HepG2 (cell line): ENCODE measurements at regions not wholly inside any gene's neighbourhood (a gene's known extent, or its start where the extent isn't known, plus 50 kb on each side); places are given as distances from the start of the nearest gene placed in this dataset.
"Not testable (repeated sequence)": the region's sequence is repeated elsewhere in the genome, so short reads cannot be mapped to it uniquely, and the experiment has no call there.

Experiments used
- ATAC-seq: fragments of 200-7000 bp; cut with Tn5 transposase; 3 replicates; pipeline ENCODE4 v1.9.1; 2020; ENCODE audit warnings: mild to moderate bottlenecking, moderate library complexity
- BruUV-seq: library from RNA; stranded (reverse); fragments of 400-500 nt; replicated peaks from 2 replicates; lab custom pipeline; 2021; lab: Mats Ljungman, UMichigan
- CTCF ChIA-PET: fragments of 300-600 bp; formaldehyde crosslinking; extraction: SDS; loops from one replicate; lab custom pipeline; 2021; ENCODE audit warnings: low total read pairs, inconsistent platforms, low intra/inter-chr PET ratio; lab: Yijun Ruan, JAX
- POLR2A ChIA-PET: fragments of 350-600 bp; sonication (Branson Sonifier 250); formaldehyde crosslinking; loops from one replicate; lab custom pipeline; 2020; ENCODE audit warnings: antibody characterized with exemption, inconsistent platforms; lab: Yijun Ruan, JAX
- DNase-seq: peaks from one replicate; pipeline ENCODE4 v3.0.0-alpha.2; 2015; ENCODE audit warnings: low spot score
- FAIRE-seq: peaks from 3 replicates; lab custom pipeline; 2011; peaks lifted over from hg19 to GRCh38; lab: Jason Lieb, UNC
- H2AFZ ChIP-seq: one replicate; pipeline ENCODE4 v1.6.1; 2011; ENCODE audit warnings: low read length, inconsistent platforms
- H3K27ac ChIP-seq: fragments of 300-600 bp; 3 replicates; pipeline ENCODE4 v1.8.0; 2011; ENCODE audit warnings: mixed run types, mild to moderate bottlenecking, mixed read lengths, low read length, inconsistent platforms; ENCODE audit not compliant: insufficient read depth; ENCODE audit errors: extremely low read length
- H3K27me3 ChIP-seq, 2 experiments: fragments of 200-600 bp in 1 of 2; 2 replicates in 1 of 2; 3 replicates in 1 of 2; pipeline versions ENCODE4 v1.6.0 to v1.8.0; 2011; ENCODE audit warnings: low read length in 2 of 2, mild to moderate bottlenecking in 2 of 2, moderate library complexity in 2 of 2, inconsistent platforms in 1 of 2; ENCODE audit not compliant: insufficient read depth in 2 of 2, control insufficient read depth in 1 of 2
- H3K36me3 ChIP-seq, 2 experiments: fragments of 200-600 bp in 1 of 2; replicated peaks in 1 of 2; 2 replicates in 1 of 2; 3 replicates in 1 of 2; pipeline versions ENCODE4 v1.5.1 to v1.8.0; 2011; ENCODE audit warnings: low read length in 2 of 2, inconsistent platforms in 1 of 2; ENCODE audit not compliant: insufficient read depth in 2 of 2, control insufficient read depth in 1 of 2
- H3K4me1 ChIP-seq: 2 replicates; pipeline ENCODE4 v1.5.1; 2012; ENCODE audit warnings: low read length, inconsistent platforms; ENCODE audit not compliant: insufficient read depth
- H3K4me2 ChIP-seq: 2 replicates; pipeline ENCODE4 v1.6.0; 2011; ENCODE audit warnings: low read depth, low read length, inconsistent platforms
- H3K4me3 ChIP-seq, 3 experiments: fragments of 200-600 bp in 1 of 3; sonication (generic), shearing (Covaris generic) in 1 of 3; replicated peaks in 1 of 3; 2 replicates each; pipeline ENCODE4 v1.5.1; 2011 to 2016; ENCODE audit warnings: low read length in 3 of 3, inconsistent platforms in 2 of 3, low read depth in 2 of 3, mild to moderate bottlenecking in 2 of 3, control low read depth in 1 of 3, mixed read lengths in 1 of 3; ENCODE audit not compliant: insufficient read depth in 1 of 3
- H3K79me2 ChIP-seq: one replicate; pipeline ENCODE4 v1.6.1; 2011; ENCODE audit warnings: low read length, inconsistent platforms; ENCODE audit not compliant: insufficient read depth
- H3K9ac ChIP-seq: 2 replicates; pipeline ENCODE4 v1.6.0; 2011; ENCODE audit warnings: mild to moderate bottlenecking, low read depth, low read length, inconsistent platforms; ENCODE audit not compliant: insufficient read depth
- H3K9me3 ChIP-seq: 2 replicates; pipeline ENCODE4 v1.5.1; 2012; ENCODE audit warnings: mild to moderate bottlenecking, low read length
- H4K20me1 ChIP-seq: 2 replicates; pipeline ENCODE4 v1.6.0; 2011; ENCODE audit warnings: inconsistent platforms, mild to moderate bottlenecking, low read length, moderate library complexity; ENCODE audit not compliant: insufficient read depth
- POLR2G ChIP-seq: fragments of 200-400 bp; formaldehyde crosslinking; IDR thresholded peaks from 2 replicates; pipeline ENCODE4 v1.6.1; 2018; ENCODE audit warnings: mild to moderate bottlenecking, low read depth, low read length, moderate library complexity
- WGBS: methylation state at CpG from one replicate; pipeline ENCODE4 v1.1.6; 2017; ENCODE audit warnings: low lambda C conversion rate; 5-methylcytosine and 5-hydroxymethylcytosine counted together
- in situ Hi-C: cut with HindIII; loops from 2 replicates; pipeline ENCODE4 v1.10.0; 2017; ENCODE audit warnings: low pct_unique_long_range_greater_than_20kb; ENCODE audit not compliant: extremely low pct_ligation_motif_present
- intact Hi-C: fragments of 100-400 bp; cut with micrococcal nuclease; formaldehyde crosslinking; loops from one replicate; pipeline ENCODE4 v1.10.0; 2022; ENCODE audit not compliant: unreplicated experiment
- TF ChIP-seq, protein P1 (sequence below): sonication (generic); formaldehyde crosslinking; IDR thresholded peaks from one replicate; pipeline ENCODE4 v1.5.1; 2020; ENCODE audit warnings: mild to moderate bottlenecking, missing genetic modification reagents; ENCODE audit errors: not compliant biosample characterization
- TF ChIP-seq, protein P2 (sequence below): sonication (generic); formaldehyde crosslinking; IDR thresholded peaks from 2 replicates; pipeline ENCODE4 v1.5.0; 2020; ENCODE audit warnings: mild to moderate bottlenecking, missing genetic modification reagents

DNA sequence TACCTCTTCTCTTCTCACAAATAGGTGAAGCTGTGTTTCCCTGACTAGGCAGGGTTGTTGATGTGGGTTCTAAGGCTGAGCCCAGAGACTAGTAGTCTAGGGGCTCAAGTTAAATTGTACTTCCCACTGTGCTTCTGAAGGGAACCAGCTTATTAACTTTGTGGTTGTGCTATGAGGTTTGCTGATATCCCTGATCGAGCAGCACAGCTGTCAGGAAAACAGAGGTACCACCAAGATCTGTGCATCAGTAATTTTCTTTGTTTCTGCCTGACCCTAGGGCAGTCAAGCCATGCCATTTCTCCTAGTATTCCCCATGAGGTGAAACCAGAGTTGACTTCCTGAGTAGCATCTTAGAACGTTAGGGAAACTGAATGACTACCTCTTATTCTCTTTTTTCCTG is 853.8 kb upstream of the MIR17HG start (continued):
- TF ChIP-seq, protein P1, sequence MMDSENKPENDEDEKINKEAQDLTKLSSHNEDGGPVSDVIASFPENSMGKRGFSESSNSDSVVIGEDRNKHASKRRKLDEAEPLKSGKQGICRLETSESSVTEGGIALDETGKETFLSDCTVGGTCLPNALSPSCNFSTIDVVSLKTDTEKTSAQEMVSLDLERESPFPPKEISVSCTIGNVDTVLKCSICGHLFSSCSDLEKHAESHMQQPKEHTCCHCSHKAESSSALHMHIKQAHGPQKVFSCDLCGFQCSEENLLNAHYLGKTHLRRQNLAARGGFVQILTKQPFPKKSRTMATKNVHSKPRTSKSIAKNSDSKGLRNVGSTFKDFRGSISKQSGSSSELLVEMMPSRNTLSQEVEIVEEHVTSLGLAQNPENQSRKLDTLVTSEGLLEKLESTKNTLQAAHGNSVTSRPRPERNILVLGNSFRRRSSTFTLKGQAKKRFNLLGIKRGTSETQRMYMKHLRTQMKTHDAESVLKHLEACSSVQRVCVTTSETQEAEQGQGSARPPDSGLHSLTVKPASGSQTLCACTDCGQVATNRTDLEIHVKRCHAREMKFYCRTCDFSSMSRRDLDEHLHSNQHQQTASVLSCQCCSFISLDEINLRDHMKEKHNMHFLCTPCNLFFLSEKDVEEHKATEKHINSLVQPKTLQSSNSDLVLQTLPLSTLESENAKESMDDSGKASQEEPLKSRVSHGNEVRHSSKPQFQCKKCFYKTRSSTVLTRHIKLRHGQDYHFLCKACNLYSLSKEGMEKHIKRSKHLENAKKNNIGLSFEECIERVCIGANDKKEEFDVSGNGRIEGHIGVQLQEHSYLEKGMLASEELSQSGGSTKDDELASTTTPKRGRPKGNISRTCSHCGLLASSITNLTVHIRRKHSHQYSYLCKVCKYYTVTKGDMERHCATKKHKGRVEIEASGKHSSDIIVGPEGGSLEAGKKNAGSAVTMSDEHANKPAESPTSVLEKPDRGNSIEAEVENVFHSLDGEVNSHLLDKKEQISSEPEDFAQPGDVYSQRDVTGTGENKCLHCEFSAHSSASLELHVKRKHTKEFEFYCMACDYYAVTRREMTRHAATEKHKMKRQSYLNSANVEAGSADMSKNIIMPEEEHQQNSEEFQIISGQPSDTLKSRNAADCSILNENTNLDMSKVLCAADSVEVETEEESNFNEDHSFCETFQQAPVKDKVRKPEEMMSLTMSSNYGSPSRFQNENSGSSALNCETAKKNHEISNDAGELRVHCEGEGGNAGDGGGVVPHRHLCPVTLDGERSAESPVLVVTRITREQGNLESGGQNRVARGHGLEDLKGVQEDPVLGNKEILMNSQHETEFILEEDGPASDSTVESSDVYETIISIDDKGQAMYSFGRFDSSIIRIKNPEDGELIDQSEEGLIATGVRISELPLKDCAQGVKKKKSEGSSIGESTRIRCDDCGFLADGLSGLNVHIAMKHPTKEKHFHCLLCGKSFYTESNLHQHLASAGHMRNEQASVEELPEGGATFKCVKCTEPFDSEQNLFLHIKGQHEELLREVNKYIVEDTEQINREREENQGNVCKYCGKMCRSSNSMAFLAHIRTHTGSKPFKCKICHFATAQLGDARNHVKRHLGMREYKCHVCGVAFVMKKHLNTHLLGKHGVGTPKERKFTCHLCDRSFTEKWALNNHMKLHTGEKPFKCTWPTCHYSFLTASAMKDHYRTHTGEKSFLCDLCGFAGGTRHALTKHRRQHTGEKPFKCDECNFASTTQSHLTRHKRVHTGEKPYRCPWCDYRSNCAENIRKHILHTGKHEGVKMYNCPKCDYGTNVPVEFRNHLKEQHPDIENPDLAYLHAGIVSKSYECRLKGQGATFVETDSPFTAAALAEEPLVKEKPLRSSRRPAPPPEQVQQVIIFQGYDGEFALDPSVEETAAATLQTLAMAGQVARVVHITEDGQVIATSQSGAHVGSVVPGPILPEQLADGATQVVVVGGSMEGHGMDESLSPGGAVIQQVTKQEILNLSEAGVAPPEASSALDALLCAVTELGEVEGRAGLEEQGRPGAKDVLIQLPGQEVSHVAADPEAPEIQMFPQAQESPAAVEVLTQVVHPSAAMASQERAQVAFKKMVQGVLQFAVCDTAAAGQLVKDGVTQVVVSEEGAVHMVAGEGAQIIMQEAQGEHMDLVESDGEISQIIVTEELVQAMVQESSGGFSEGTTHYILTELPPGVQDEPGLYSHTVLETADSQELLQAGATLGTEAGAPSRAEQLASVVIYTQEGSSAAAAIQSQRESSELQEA (CRISPR knock-in tag) = no peak
- TF ChIP-seq POLR2G = no peak
- TF ChIP-seq, protein P2, sequence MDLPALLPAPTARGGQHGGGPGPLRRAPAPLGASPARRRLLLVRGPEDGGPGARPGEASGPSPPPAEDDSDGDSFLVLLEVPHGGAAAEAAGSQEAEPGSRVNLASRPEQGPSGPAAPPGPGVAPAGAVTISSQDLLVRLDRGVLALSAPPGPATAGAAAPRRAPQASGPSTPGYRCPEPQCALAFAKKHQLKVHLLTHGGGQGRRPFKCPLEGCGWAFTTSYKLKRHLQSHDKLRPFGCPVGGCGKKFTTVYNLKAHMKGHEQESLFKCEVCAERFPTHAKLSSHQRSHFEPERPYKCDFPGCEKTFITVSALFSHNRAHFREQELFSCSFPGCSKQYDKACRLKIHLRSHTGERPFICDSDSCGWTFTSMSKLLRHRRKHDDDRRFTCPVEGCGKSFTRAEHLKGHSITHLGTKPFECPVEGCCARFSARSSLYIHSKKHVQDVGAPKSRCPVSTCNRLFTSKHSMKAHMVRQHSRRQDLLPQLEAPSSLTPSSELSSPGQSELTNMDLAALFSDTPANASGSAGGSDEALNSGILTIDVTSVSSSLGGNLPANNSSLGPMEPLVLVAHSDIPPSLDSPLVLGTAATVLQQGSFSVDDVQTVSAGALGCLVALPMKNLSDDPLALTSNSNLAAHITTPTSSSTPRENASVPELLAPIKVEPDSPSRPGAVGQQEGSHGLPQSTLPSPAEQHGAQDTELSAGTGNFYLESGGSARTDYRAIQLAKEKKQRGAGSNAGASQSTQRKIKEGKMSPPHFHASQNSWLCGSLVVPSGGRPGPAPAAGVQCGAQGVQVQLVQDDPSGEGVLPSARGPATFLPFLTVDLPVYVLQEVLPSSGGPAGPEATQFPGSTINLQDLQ (CRISPR knock-in tag) = no peak

DNA sequence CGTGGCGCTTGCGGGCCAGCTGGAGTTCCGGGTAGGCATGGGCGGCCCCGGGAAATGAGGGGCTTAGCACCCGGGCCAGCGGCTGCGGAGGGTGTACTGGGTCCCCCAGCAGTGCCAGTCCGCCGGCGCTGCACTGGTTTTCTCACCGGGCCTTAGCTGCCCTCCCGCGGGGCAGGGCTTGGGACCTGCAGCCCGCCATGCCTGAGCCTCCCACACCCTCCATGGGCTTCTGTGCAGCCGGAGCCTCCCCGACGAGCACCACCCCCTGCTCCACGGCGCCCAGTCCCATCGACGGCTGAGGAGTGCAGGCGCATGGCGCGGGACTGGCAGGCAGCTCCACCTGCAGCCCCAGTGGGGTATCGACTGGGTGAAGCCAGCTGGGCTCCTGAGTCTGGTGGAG is 852.6 kb upstream of the MIR17HG start:
- DNase-seq, H3K79me2 ChIP-seq, H3K4me3 ChIP-seq, FAIRE-seq, H3K4me2 ChIP-seq, ATAC-seq, H3K9ac ChIP-seq, H4K20me1 ChIP-seq, CTCF ChIA-PET, in situ Hi-C loops, H2AFZ ChIP-seq, H3K4me1 ChIP-seq, H3K27ac ChIP-seq, POLR2A ChIA-PET, H3K27me3 ChIP-seq, intact Hi-C loops, H3K36me3 ChIP-seq, BruUV-seq: not testable (repeated sequence)
- peaks cover 41% of the 10 kb centered on the region for H3K9me3 ChIP-seq
- WGBS = 63% methylated on average over 7 of the region's 27 CpGs
